Peyer's patch (tissue), 4 donors: ENCODE measurements at regions not wholly inside any gene's neighbourhood (a gene's known extent, or its start where the extent isn't known, plus 50 kb on each side); places are given as distances from the start of the nearest gene placed in this dataset.

Experiments used
- DNase-seq, 3 donors: peaks; one replicate each; pipeline ENCODE4 v3.0.0-alpha.2; 2017 to 2019
- H3K27ac ChIP-seq, 4 donors: fragments of 200-600 bp; sonication (generic); one replicate each; pipeline ENCODE4 v1.5.1; 2016 to 2019
- H3K27me3 ChIP-seq, 2 donors: fragments of 200-600 bp; sonication (generic); one replicate each; pipeline ENCODE4 v1.5.1; 2019
- H3K36me3 ChIP-seq, 3 donors: fragments of 200-600 bp; sonication (generic); one replicate each; pipeline ENCODE4 v1.5.1; 2016 to 2019
- H3K4me1 ChIP-seq, 4 donors: fragments of 200-600 bp; sonication (generic); one replicate each; pipeline ENCODE4 v1.5.1; 2016 to 2019
- H3K4me3 ChIP-seq, 4 donors: fragments of 200-600 bp; sonication (generic); 1 replicate in 3 of 4; 2 replicates in 1 of 4; pipeline ENCODE4 v1.5.1; 2016 to 2019; ENCODE audit warnings: mild to moderate bottlenecking in 1 of 4
- H3K9me3 ChIP-seq, 4 donors: fragments of 200-600 bp; sonication (generic); one replicate each; pipeline ENCODE4 v1.5.1; 2016 to 2019; ENCODE audit warnings: mild to moderate bottlenecking in 1 of 4
- POLR2A ChIP-seq, 2 donors: fragments of 450-650 bp; IDR thresholded peaks; one replicate each; pipeline ENCODE4 v1.5.1; 2017; ENCODE audit warnings: antibody characterized with exemption in 2 of 2, mild to moderate bottlenecking in 2 of 2, moderate library complexity in 2 of 2
- TF ChIP-seq, protein P1 (sequence below), 6 experiments: fragments of 450-650 bp in 4 of 6; fragments of 200-600 bp in 2 of 6; sonication (generic) in 1 of 6; IDR thresholded peaks; one replicate each; pipeline ENCODE4 v1.5.1; 2017 to 2019; ENCODE audit warnings: antibody characterized with exemption in 6 of 6, mild to moderate bottlenecking in 3 of 6, moderate library complexity in 1 of 6

DNA sequence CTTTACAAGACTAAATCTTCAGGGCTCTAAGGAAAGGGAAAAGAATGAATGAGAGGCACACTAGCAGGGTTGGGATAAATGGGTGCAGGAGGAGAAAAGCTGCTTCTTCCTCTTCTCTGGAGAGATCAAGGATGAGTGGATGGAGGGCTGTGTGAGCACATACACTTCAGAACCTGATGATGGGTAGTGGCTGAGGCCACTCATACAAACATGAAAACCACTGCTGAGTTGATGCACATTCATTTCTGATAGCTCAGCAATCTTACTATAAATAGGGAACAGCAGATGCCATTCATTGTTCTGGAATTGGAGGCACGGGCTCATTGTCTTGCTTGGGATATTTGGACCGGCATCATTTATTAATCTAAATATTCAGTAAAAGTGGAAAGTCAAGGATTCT is 152.4 kb upstream of the KCTD1 start:
- H3K36me3 ChIP-seq, result no peaks in the 10 kb centered on the region
- no peak overlapping the region for H3K4me3 ChIP-seq
- no peak for DNase-seq
- H3K9me3 ChIP-seq, result no peaks in the 10 kb centered on the region
- H3K27me3 ChIP-seq, result no peaks in the 10 kb centered on the region
- H3K4me1 ChIP-seq, result no peaks in the 10 kb centered on the region
- no peak overlapping the region for H3K27ac ChIP-seq
- TF ChIP-seq, protein P1, sequence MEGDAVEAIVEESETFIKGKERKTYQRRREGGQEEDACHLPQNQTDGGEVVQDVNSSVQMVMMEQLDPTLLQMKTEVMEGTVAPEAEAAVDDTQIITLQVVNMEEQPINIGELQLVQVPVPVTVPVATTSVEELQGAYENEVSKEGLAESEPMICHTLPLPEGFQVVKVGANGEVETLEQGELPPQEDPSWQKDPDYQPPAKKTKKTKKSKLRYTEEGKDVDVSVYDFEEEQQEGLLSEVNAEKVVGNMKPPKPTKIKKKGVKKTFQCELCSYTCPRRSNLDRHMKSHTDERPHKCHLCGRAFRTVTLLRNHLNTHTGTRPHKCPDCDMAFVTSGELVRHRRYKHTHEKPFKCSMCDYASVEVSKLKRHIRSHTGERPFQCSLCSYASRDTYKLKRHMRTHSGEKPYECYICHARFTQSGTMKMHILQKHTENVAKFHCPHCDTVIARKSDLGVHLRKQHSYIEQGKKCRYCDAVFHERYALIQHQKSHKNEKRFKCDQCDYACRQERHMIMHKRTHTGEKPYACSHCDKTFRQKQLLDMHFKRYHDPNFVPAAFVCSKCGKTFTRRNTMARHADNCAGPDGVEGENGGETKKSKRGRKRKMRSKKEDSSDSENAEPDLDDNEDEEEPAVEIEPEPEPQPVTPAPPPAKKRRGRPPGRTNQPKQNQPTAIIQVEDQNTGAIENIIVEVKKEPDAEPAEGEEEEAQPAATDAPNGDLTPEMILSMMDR (IDR thresholded peaks at IDR 0.05), result no peak
- TF ChIP-seq POLR2A (IDR thresholded peaks at IDR 0.05), result no peak

DNA sequence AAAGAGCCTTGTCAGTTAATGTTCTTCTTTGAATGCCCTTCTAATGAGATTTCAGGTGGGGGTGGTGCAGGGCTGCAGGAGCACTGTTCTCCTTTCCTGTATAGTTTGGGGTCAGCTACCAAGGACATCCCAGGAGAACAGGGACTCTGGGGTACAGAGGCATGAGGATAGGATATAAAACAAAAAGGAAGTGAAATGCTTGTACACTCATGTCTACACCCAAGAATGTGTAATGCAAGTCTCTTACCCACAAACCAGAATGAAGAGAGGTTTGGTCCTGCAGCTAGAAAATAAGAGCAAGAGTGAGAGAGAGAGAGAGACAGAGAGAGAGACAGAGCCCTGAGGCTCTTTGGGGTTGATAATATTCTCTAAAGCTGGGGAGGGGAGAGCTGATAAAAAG is 151.8 kb upstream of the KCTD1 start:
- H3K36me3 ChIP-seq, result no peaks in the 10 kb centered on the region
- TF ChIP-seq, protein P1 (IDR thresholded peaks at IDR 0.05), result no peak
- no peak for TF ChIP-seq POLR2A (IDR thresholded peaks at IDR 0.05)
- no peaks in the 10 kb centered on the region for H3K4me1 ChIP-seq
- no peaks in the 10 kb centered on the region for H3K9me3 ChIP-seq
- H3K4me3 ChIP-seq, result no peak overlapping the region
- DNase-seq, result no peak
- no peaks in the 10 kb centered on the region for H3K27me3 ChIP-seq
- H3K27ac ChIP-seq, result no peak overlapping the region

DNA sequence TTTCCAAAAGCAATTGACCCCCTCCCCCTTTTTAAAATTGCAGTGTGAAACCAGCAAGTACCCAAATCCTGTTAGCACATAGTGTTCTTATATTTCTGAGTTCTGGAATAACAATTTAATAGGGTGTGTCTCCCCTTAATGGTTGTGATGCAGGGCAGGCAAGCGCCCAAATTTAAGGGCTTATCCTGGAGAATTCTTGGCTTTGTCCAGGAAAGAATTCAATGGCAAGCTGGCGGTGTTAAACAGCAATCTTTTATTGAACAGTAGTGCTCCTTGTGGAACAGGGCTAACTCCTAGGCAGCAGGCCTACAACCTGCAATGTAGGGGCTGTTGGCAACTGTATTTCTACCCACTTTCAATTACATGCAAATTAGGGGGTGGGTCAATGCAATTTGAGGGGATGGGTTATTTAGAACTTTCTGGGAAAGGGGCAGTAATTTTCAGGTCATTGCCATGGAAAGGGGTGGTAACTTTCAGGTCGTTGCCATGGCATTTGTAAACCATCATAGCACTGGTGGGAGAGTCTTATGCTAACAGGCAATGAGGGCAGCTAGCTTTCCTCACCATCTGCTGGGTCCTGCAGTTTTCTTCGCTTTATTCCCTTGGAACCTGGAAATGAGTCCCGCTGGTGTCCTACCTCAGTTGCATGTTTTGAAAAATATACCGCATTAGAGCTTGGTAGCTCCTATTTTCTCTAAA is 149.0 kb upstream of the KCTD1 start:
- no peak overlapping the region for H3K27ac ChIP-seq
- H3K9me3 ChIP-seq, result no peaks in the 10 kb centered on the region
- H3K4me3 ChIP-seq, result no peak overlapping the region
- no peak for DNase-seq
- H3K27me3 ChIP-seq, result no peaks in the 10 kb centered on the region
- TF ChIP-seq POLR2A (IDR thresholded peaks at IDR 0.05), result no peak
- TF ChIP-seq, protein P1 (IDR thresholded peaks at IDR 0.05), result no peak
- no peaks in the 10 kb centered on the region for H3K36me3 ChIP-seq
- no peaks in the 10 kb centered on the region for H3K4me1 ChIP-seq

DNA sequence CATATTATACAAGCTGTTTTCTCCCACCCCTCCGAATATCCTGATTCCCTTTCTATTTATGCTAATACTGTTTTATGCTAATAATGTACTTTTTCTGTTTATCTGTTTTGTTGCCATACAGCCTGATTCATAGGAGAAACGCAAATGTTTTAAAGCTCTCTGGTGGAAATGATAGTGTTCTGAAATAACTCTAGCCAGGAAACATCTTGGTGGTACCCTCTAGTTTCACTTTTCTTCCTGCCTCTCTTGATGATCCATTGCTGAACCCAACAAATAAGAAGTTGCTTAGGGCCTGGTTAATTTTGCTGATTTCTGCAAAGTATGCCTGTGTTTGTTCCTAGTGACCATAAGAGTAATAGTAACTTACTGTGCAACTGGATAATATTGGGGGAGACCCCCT is 148.4 kb upstream of the KCTD1 start:
- DNase-seq, result no peak
- no peaks in the 10 kb centered on the region for H3K4me1 ChIP-seq
- no peak overlapping the region for H3K4me3 ChIP-seq
- no peaks in the 10 kb centered on the region for H3K9me3 ChIP-seq
- no peak overlapping the region for H3K27ac ChIP-seq
- no peaks in the 10 kb centered on the region for H3K36me3 ChIP-seq
- TF ChIP-seq POLR2A (IDR thresholded peaks at IDR 0.05), result no peak
- TF ChIP-seq, protein P1 (IDR thresholded peaks at IDR 0.05), result no peak
- no peaks in the 10 kb centered on the region for H3K27me3 ChIP-seq

DNA sequence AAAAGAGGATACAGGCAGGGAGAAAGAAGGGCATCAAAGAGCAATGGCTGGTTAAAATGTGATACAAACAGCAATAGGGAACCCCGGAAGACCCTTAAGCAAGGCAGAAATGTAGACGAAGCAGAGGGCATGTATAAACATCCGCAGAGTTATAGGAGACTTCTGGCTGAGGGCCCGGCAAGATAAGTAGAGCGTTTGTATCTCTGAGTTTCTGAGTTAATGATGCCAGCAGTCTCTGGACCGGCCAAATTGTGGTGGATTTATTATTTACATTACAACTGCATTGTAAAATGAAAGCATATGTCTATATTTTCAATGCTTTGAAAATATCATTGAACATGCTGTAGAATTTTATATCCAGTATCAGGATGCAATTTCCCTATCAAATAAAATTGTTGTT is 148.0 kb upstream of the KCTD1 start:
- Histone ChIP-seq H3K4me1 (no peaks in the 10 kb centered on the region), H3K9me3 (no peaks in the 10 kb centered on the region), H3K36me3 (no peaks in the 10 kb centered on the region), H3K4me3 (no peak overlapping the region), H3K27ac (no peak overlapping the region), H3K27me3 (no peaks in the 10 kb centered on the region)
- TF ChIP-seq, protein P1 (IDR thresholded peaks at IDR 0.05), result no peak
- TF ChIP-seq POLR2A (IDR thresholded peaks at IDR 0.05), result no peak
- no peak for DNase-seq
